Glomerular visceral epithelial cell (primary cell): ENCODE measurements at regions not wholly inside any gene's neighbourhood (a gene's known extent, or its start where the extent isn't known, plus 50 kb on each side); places are given as distances from the start of the nearest gene placed in this dataset.
A peak's percentile ranks its signal among the peaks of the same experiment; 100 is the strongest.
"Not testable (repeated sequence)": the region's sequence is repeated elsewhere in the genome, so short reads cannot be mapped to it uniquely, and the experiment has no call there.

Source experiments
- DNase-seq: peaks from one replicate; pipeline ENCODE4 v3.0.0-alpha.2; 2016; ENCODE audit errors: extremely low spot score

DNA sequence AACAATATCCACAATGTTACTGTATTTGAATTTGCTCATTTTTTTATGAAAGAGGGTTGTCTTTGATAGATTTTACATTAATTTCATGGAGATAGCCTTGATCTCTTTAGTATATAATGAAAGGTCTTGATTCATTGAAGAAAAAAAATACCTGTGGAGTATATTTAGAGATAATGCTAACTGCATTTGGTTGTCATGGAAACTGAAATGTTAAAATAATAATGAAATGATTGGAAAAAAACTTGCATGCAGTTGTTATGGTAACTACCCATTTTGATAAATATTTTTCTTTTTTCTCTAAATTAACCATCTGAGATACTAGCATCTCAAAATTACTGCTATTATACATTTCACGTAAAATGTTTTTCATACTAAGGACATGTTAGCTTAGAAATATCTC lies 712.7 kb upstream of the FAM98A start:
- DNase-seq = no peak

- DNase-seq = no peak
These were observed 709.0 kb upstream of the FAM98A start for GRCh38 chr2:34308140-34308539.

GRCh38 chr2:34307636-34308035 lies 708.5 kb upstream of the FAM98A start:
- DNase-seq = peak; percentile 4

DNA sequence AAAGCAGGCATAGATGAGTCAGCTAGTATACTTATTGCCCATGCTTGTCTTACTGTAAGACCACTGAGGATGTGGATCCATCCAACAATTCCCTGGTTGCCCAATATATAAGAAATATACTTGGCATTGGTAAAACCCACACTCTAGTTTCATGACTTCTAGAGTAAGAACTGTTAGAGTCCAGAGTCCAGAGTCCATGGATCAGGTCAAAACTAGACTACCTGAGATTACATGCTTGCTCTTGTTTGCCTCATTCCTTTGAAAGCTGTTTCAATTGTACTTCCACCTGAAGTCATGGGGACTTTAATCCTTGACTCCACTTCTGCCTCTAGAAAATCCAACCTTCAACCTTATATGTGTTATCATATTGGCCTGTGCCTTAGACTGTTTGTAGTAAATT lies 707.6 kb upstream of the FAM98A start:
- DNase-seq = no peak

GRCh38 chr2:34305587-34305986 lies 706.5 kb upstream of the FAM98A start:
- no peak for DNase-seq

DNA sequence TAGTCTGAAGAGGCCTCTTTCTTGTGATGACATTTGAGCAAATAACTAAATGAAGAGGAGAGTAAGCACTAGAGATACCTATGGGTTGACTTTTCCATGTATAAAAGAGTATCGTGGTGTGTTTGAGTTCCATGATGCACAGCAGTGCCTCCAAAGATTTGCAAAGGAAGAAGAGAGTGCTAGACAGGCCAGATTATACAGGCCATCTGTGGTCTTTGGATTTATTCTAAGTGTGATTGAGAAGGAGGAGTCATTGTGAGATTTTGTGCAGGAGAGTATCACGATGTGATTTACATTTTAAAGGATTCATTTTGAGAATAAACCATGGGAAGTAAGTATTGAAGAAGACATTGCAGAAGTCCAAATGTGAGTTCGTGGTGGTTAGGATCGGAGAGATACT lies 695.9 kb upstream of the FAM98A start:
- DNase-seq = no peak

GRCh38 chr2:34291076-34291475 lies 692.0 kb upstream of the FAM98A start:
- DNase-seq = no peak

DNA sequence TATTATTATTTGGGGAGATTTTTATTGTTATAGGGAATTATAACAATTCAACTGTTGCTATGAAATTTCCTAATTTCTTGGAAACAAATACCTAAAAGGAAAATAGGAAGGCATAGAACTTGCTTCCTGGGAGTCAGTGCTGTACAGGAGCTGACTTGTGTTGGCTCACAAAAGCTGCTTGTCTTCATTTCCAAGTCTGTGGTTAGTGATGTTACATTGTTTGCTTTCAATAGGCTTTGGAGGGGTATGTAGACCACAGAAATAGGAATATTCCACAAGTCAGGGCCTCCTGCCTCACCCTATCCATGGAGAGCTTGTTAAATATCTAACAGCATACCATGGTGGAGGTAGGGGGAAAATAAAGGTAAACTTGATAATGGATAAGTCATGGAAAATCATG lies 688.9 kb upstream of the FAM98A start:
- DNase-seq = no peak

- no peak for DNase-seq
These were observed 681.5 kb upstream of the FAM98A start for GRCh38 chr2:34280606-34281005.

DNA sequence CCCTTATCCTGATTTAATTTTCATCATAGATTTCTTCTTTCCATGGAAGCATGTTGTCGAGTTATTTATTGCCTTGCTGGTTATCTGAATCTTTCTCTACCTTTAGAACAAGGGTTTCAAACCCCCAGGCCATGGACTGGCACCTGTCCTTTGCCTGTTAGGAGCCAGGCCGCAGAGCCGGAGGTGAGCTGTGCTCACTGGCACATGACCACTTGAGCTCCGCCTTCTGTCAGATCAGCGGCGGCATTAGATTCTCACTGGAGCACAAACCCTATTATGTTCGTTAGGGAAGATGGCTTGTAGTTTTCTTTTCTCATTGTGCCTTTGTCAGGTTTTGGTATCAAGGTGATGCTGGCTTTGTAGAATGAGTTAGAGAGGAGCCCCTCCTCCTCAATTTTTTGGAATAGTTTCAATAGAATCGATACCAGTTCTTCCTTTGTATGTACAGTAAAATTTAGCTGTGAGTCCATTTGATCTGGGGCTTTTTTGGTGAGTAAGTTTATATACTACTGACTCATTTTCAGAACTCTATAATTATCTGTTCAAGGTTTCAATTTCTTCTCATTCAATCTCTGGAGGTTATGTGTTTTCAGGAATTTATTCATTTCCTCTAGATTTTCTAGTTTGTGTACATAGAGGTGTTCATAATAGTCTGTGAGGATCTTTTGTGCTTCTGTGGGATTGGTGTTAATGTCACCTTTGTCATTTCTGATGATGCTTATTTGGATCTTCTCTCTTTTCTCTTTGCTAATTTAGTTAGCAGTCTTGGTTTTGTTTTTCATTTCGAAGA lies 668.0 kb upstream of the FAM98A start:
- no peak for DNase-seq

DNA sequence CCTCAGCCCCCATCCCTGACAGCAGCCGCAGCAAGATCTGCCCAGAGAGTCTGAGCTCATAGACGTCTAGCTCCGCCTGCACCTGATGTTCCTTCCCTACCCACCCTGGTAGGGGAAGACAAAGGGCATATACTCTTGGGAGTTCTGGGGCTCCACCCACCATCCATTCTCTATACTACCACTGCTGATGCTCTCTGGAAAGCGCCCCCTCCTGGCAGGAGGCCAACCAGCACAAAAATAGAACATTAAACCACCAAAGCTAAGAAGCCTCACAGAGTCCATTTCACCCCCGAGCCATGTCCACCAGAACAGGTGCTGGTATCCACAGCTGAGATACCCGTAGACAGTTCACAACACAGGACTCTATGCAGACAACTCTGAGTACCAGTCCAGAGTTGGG lies 662.6 kb upstream of the FAM98A start:
- no peak for DNase-seq

DNA sequence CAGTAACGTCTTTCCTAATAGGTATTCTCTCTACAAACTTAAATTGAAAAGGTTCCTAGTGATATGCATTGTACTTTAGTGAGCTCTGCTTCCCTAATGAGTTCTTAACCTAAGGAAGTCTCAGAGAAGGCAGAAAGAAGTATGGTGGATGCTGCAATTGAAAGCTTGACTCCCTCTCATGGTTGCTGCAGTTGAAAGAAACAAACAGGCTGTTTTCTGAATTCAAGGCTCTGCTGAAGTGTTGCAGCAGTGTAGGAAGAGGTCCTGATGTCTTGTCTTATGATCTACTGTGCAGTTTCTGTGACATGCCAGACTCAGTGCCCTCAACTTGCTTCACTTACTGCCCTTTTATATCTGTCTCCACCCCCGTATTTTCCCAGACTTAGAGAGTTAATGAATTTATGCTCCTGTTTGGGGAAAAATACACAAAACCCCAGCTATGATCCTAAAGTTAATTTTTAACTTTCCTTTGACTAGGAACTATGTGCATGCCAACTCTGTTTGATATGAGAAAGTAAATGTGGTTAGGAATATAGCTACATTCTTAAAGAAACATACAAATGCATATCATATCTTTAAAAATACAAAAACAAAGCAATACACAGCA lies 655.3 kb upstream of the FAM98A start:
- peak; percentile 36 for DNase-seq

- no peak for DNase-seq
These were observed 653.0 kb upstream of the FAM98A start for GRCh38 chr2:34252111-34252510.

GRCh38 chr2:34251578-34251977 lies 652.5 kb upstream of the FAM98A start:
- DNase-seq = no peak

DNA sequence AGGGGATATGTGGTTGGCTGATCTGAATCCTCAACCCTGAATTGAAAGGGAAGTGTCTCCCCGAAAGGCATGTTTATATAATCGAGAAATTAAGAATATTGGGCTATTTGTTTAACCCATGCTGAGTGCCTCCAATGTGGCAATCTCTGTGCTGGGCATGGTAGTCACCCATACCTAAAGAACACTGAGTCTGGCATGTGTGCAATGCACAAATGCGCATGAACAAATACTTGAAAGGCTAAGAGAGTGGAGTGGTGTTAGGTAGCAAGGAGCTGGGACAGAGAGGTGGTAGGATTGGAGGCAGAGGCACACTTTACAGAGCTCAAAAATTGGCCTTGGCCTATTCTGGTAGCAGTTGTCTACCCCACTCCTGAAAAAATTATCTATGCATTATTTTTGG lies 645.1 kb upstream of the FAM98A start:
- DNase-seq = no peak

GRCh38 chr2:34242763-34243123 lies 643.6 kb upstream of the FAM98A start:
- no peak for DNase-seq

- DNase-seq = no peak
These were observed 643.0 kb upstream of the FAM98A start for GRCh38 chr2:34241905-34242762.

DNA sequence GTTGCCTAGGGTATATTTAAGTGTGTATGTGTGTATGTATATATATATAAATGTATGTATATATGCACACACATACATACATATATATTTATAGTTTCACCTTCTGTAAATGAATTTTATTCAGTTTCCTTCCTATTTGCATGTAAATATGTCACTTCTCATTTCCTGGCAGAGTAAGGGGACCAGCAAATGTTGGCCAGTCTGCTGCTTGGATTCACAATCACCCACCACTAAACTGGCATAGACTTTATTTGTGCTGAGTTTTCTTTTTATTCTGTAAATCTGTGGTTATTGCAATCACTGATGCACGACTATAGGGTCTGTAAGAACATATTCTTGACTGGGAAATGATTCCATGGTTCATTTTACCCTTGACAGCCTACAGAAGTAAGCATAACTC lies 640.4 kb upstream of the FAM98A start:
- DNase-seq = no peak

- DNase-seq = no peak
These were observed 635.7 kb upstream of the FAM98A start for GRCh38 chr2:34234823-34235222.

GRCh38 chr2:34229998-34230397 lies 630.9 kb upstream of the FAM98A start:
- DNase-seq = peak; percentile 8

DNA sequence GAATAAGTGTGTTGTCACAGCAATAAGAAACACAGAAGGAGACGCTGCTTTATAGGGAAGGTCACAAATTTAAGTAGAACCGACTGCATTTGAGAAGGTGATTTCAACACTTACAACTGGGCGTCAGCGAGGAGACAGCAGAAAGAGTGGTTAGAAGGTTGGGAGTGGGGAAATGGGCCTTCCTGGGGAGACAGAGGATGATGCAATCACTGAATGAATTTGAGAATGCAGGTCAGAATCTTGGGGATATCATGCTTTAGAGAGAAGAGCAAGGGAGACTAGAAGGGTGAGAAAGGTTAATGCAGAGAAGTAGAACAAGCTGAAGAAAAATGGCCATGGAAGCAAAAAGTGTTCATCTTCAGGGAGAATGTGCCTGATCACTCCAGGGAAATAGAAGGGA lies 616.1 kb upstream of the FAM98A start:
- DNase-seq = no peak

DNA sequence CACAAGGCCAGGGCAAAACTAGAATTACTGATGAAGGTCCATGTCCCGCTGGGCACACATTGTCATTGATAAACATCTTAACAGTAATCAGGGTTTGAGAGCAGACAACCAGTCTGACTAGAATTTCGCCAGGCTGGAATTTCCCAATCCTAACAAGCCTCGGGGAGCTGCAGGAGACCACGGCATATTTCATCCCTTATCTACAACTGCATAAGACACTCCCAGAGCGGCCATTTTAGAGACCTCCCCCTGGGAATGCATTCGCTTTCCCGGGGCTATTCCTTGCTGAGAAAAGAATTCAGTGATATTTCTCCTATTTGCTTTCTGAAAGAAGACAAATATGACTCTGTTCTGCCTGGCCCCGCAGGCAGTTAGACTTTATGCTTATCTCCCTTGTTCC lies 611.3 kb upstream of the FAM98A start:
- DNase-seq = not testable (repeated sequence)

GRCh38 chr2:34204560-34204959 lies 605.5 kb upstream of the FAM98A start:
- DNase-seq = no peak
